Liver (tissue), 8 donors: ENCODE measurements at regions not wholly inside any gene's neighbourhood (a gene's known extent, or its start where the extent isn't known, plus 50 kb on each side); places are given as distances from the start of the nearest gene placed in this dataset.

ENCODE experiments used
- DNase-seq: peaks from one replicate; pipeline ENCODE4 v3.0.0-alpha.2; 2017; ENCODE audit warnings: low spot score
- H3K27ac ChIP-seq, 2 donors: one replicate each; pipeline ENCODE4 v1.7.0; 2013; ENCODE audit warnings: inconsistent platforms in 2 of 2, low read length in 2 of 2, control low read depth in 1 of 2, low read depth in 1 of 2, mild to moderate bottlenecking in 1 of 2
- H3K27me3 ChIP-seq, 4 donors: one replicate each; pipeline versions ENCODE4 v1.6.1 to v1.7.0; 2013; ENCODE audit warnings: low read length in 3 of 4, inconsistent platforms in 1 of 4, mild to moderate bottlenecking in 1 of 4, moderate library complexity in 1 of 4; ENCODE audit not compliant: control insufficient read depth in 4 of 4, insufficient read depth in 4 of 4
- H3K36me3 ChIP-seq, 4 donors: one replicate each; pipeline versions ENCODE4 v1.6.1 to v1.7.0; 2013; ENCODE audit warnings: low read length in 3 of 4, mild to moderate bottlenecking in 3 of 4, low read depth in 1 of 4, moderate library complexity in 1 of 4; ENCODE audit not compliant: control insufficient read depth in 4 of 4, insufficient read depth in 3 of 4
- H3K4me1 ChIP-seq, 4 donors: one replicate each; pipeline versions ENCODE4 v1.6.1 to v1.7.0; 2013; ENCODE audit warnings: low read length in 3 of 4, mild to moderate bottlenecking in 3 of 4, moderate library complexity in 1 of 4; ENCODE audit not compliant: control insufficient read depth in 4 of 4, insufficient read depth in 4 of 4
- H3K4me3 ChIP-seq, 3 donors: one replicate each; pipeline versions ENCODE4 v1.6.1 to v1.7.0; 2013; ENCODE audit warnings: low read length in 3 of 3, control low read depth in 1 of 3, low read depth in 1 of 3, mild to moderate bottlenecking in 1 of 3
- H3K9ac ChIP-seq, 2 donors: one replicate each; pipeline ENCODE4 v1.7.0; 2013; ENCODE audit warnings: low read length in 2 of 2, mild to moderate bottlenecking in 2 of 2, moderate library complexity in 2 of 2, control low read depth in 1 of 2, low read depth in 1 of 2
- H3K9me3 ChIP-seq, 4 donors: one replicate each; pipeline versions ENCODE4 v1.6.1 to v1.7.0; 2013; ENCODE audit warnings: low read length in 3 of 4; ENCODE audit not compliant: control insufficient read depth in 4 of 4
- CTCF ChIP-seq: fragments of 150-350 bp; IDR thresholded peaks from 2 replicates; pipeline ENCODE4 v1.5.1; 2017; ENCODE audit warnings: improper control_type of control experiment, low read depth, low read length; ENCODE audit not compliant: missing input control
- EGR1 ChIP-seq, 2 donors: IDR thresholded peaks; 2 replicates each; pipeline ENCODE4 v1.6.1; 2016 to 2018; ENCODE audit warnings: antibody characterized with exemption in 2 of 2, low read depth in 2 of 2
- FOXA1 ChIP-seq: IDR thresholded peaks from 2 replicates; pipeline ENCODE4 v1.6.1; 2016; ENCODE audit warnings: antibody characterized with exemption
- FOXA2 ChIP-seq: IDR thresholded peaks from 2 replicates; pipeline ENCODE4 v1.6.1; 2016; ENCODE audit warnings: antibody characterized with exemption
- GABPA ChIP-seq, 2 donors: IDR thresholded peaks in 1 of 2; conservative IDR thresholded peaks in 1 of 2; 2 replicates each; pipeline ENCODE4 v1.6.1; 2016; ENCODE audit warnings: antibody characterized with exemption in 2 of 2, mild to moderate bottlenecking in 1 of 2, moderate library complexity in 1 of 2
- HNF4A ChIP-seq, 2 donors: conservative IDR thresholded peaks; 2 replicates each; pipeline ENCODE4 v1.6.1; 2016; ENCODE audit warnings: antibody characterized with exemption in 2 of 2, mild to moderate bottlenecking in 2 of 2
- HNF4G ChIP-seq: IDR thresholded peaks from 2 replicates; pipeline ENCODE4 v1.6.1; 2016; ENCODE audit warnings: antibody characterized with exemption
- JUND ChIP-seq, 2 donors: IDR thresholded peaks; 2 replicates each; pipeline ENCODE4 v1.6.1; 2016; ENCODE audit warnings: antibody characterized with exemption in 2 of 2
- MAX ChIP-seq: IDR thresholded peaks from 2 replicates; pipeline ENCODE4 v1.6.1; 2016; ENCODE audit warnings: antibody characterized with exemption
- RAD21 ChIP-seq, 2 donors: IDR thresholded peaks; 2 replicates each; pipeline ENCODE4 v1.6.1; 2016; ENCODE audit warnings: antibody characterized with exemption in 2 of 2, mild to moderate bottlenecking in 2 of 2
- RXRA ChIP-seq, 2 donors: IDR thresholded peaks; 2 replicates each; pipeline ENCODE4 v1.6.1; 2017 to 2018; ENCODE audit warnings: antibody characterized with exemption in 2 of 2, mild to moderate bottlenecking in 1 of 2
- SP1 ChIP-seq: IDR thresholded peaks from 2 replicates; pipeline ENCODE4 v1.6.1; 2018; ENCODE audit warnings: antibody characterized with exemption, mild to moderate bottlenecking
- TAF1 ChIP-seq: conservative IDR thresholded peaks from 2 replicates; pipeline ENCODE4 v1.6.1; 2016; ENCODE audit warnings: antibody characterized with exemption, mild to moderate bottlenecking
- ZBTB33 ChIP-seq: IDR thresholded peaks from 2 replicates; pipeline ENCODE4 v1.6.1; 2016; ENCODE audit warnings: antibody characterized with exemption
- WGBS: extraction: QIAGEN DNeasy Blood & Tissue Kit; methylation state at CpG from one replicate; pipeline ENCODE4 v1.1.7; 2013; 5-methylcytosine and 5-hydroxymethylcytosine counted together
- TF ChIP-seq, protein P1 (sequence below): IDR thresholded peaks from 2 replicates; pipeline ENCODE4 v1.6.1; 2016; ENCODE audit warnings: antibody characterized with exemption
- TF ChIP-seq, protein P2 (sequence below): IDR thresholded peaks from 2 replicates; pipeline ENCODE4 v1.6.1; 2016; ENCODE audit warnings: antibody characterized with exemption, mild to moderate bottlenecking
- donor health status: healthy.
- donor health status: healthy.
- donor health status: healthy.
- donor health status: healthy.
- donor health status: healthy.

DNA sequence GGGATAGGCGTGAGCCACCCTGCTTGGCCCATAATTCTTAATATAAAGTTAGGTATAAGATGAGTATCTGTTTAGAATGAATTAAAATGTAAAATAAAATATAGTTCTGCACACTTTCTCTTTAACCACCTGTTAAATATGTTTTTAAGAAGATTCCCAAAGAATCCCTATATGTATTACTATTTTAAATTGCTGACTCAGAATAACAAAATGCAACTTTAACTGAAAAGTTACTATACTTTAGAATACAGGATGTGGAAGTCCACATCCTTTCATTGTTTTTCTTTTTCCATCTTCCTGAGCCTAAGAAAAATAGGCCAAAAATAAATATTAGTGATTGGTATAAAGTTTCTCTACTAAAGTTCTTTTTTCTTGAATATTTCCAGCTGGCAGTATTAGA is 325.6 kb upstream of the EYS start:
- Histone ChIP-seq H3K4me3 (no peak overlapping the region), H3K36me3 (no peaks in the 10 kb centered on the region), H3K27me3 (no peaks in the 10 kb centered on the region), H3K27ac (no peak overlapping the region), H3K9ac (no peak overlapping the region), H3K9me3 (no peaks in the 10 kb centered on the region), H3K4me1 (no peaks in the 10 kb centered on the region)
- no peak for TF ChIP-seq RXRA (IDR thresholded peaks at IDR 0.05)
- TF ChIP-seq HNF4A (conservative IDR thresholded peaks at IDR 0.05), result no peak
- no peak for TF ChIP-seq FOXA1
- 73% methylated on average over 1 of the region's 1 CpG for WGBS
- DNase-seq, result no peak

DNA sequence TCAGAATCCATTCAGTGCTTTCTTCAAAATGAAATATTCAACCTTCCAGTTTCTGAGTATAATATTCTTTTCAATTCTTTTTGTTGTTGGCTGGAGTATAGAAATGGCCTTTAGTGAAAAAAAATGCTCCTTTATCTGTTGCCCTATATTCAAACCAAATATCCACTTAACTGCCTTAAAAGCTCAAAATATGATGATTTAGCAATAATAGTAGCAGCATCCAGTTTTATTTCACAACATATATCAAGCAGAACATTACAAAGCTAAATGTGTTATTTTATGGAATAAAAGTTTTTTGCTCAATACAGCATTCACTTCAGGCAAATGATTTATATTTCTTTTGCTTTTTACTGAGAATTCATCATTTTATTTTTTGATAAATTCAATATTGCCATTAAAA is 322.4 kb upstream of the EYS start:
- H3K27me3 ChIP-seq, result no peaks in the 10 kb centered on the region
- H3K27ac ChIP-seq, result no peak overlapping the region
- no peak for TF ChIP-seq CTCF
- TF ChIP-seq FOXA2, result no peak
- no peak for TF ChIP-seq HNF4G
- TF ChIP-seq, protein P1, sequence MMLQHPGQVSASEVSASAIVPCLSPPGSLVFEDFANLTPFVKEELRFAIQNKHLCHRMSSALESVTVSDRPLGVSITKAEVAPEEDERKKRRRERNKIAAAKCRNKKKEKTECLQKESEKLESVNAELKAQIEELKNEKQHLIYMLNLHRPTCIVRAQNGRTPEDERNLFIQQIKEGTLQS, result no peak
- TF ChIP-seq RAD21 (IDR thresholded peaks at IDR 0.05), result no peak
- no peak for TF ChIP-seq SP1
- TF ChIP-seq, protein P2, sequence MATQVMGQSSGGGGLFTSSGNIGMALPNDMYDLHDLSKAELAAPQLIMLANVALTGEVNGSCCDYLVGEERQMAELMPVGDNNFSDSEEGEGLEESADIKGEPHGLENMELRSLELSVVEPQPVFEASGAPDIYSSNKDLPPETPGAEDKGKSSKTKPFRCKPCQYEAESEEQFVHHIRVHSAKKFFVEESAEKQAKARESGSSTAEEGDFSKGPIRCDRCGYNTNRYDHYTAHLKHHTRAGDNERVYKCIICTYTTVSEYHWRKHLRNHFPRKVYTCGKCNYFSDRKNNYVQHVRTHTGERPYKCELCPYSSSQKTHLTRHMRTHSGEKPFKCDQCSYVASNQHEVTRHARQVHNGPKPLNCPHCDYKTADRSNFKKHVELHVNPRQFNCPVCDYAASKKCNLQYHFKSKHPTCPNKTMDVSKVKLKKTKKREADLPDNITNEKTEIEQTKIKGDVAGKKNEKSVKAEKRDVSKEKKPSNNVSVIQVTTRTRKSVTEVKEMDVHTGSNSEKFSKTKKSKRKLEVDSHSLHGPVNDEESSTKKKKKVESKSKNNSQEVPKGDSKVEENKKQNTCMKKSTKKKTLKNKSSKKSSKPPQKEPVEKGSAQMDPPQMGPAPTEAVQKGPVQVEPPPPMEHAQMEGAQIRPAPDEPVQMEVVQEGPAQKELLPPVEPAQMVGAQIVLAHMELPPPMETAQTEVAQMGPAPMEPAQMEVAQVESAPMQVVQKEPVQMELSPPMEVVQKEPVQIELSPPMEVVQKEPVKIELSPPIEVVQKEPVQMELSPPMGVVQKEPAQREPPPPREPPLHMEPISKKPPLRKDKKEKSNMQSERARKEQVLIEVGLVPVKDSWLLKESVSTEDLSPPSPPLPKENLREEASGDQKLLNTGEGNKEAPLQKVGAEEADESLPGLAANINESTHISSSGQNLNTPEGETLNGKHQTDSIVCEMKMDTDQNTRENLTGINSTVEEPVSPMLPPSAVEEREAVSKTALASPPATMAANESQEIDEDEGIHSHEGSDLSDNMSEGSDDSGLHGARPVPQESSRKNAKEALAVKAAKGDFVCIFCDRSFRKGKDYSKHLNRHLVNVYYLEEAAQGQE, result no peak
- TF ChIP-seq TAF1, result no peak
- TF ChIP-seq JUND (IDR thresholded peaks at IDR 0.05), result no peak
- TF ChIP-seq FOXA1, result no peak
- no peak for TF ChIP-seq GABPA (IDR thresholded peaks at IDR 0.05 in 1 of 2, conservative IDR thresholded peaks at IDR 0.05 in 1 of 2)
- no peak for TF ChIP-seq HNF4A (conservative IDR thresholded peaks at IDR 0.05)
- TF ChIP-seq EGR1 (IDR thresholded peaks at IDR 0.05; ENCODE audit: low read depth in 2 of 2), result no peak
- TF ChIP-seq RXRA (IDR thresholded peaks at IDR 0.05), result no peak
- no peak overlapping the region for H3K9ac ChIP-seq
- DNase-seq, result no peak
- H3K9me3 ChIP-seq, result no peaks in the 10 kb centered on the region
- no peak overlapping the region for H3K4me3 ChIP-seq
- no peaks in the 10 kb centered on the region for H3K36me3 ChIP-seq
- H3K4me1 ChIP-seq, result no peaks in the 10 kb centered on the region

DNA sequence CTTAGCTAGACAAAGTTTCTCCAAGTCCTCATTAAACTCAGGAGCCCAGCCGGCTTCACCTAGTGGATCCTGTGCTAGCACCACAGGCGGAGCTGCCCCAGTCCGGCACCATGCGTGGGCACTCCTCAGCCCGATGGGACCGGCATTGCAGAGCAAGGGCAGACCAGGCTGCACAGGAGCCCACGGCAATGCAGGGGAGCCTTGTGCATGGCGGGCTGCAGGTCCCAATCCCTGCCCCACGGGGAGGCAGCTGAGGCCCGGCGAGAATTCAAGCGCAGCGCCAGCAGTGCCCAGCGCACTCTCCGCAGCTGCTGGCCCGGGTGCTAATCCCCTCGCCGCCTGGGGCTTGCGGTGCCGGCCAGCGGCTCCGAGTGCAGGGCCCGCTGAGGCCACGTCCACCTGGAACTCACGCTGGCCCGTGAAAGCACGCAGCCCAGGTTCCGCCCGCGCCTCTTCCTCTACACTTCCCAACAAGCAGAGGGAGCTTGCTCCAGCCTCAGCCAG is 292.3 kb upstream of the EYS start:
- H3K9ac ChIP-seq, result no peak overlapping the region
- no peaks in the 10 kb centered on the region for H3K27me3 ChIP-seq
- WGBS, result 94% methylated on average over 30 of the region's 30 CpGs
- no peaks in the 10 kb centered on the region for H3K4me1 ChIP-seq
- H3K27ac ChIP-seq, result no peak overlapping the region
- H3K4me3 ChIP-seq, result no peak overlapping the region
- DNase-seq, result no peak
- H3K9me3 ChIP-seq, result peaks cover 0 to 2% (median 0%) of the 10 kb centered on the region in 4 donors
- H3K36me3 ChIP-seq, result no peaks in the 10 kb centered on the region
- TF ChIP-seq JUND (IDR thresholded peaks at IDR 0.05) (no peak), ZBTB33 (no peak), HNF4G (no peak), HNF4A (conservative IDR thresholded peaks at IDR 0.05) (no peak), FOXA1 (no peak), RXRA (IDR thresholded peaks at IDR 0.05) (no peak), RAD21 (IDR thresholded peaks at IDR 0.05) (no peak), MAX (no peak)
- TF ChIP-seq, protein P1, result no peak
- TF ChIP-seq, protein P2, result no peak
